OCI-LY7 (cell line): ENCODE measurements at regions not wholly inside any gene's neighbourhood (a gene's known extent, or its start where the extent isn't known, plus 50 kb on each side); places are given as distances from the start of the nearest gene placed in this dataset.

ENCODE experiments used
- BruUV-seq: library from RNA; stranded (reverse); fragments of 400-500 nt; replicated peaks from 2 replicates; lab custom pipeline; 2021; lab: Mats Ljungman, UMichigan
- CTCF ChIA-PET: fragments of 300-600 bp; sonication (Branson Sonifier 250); formaldehyde crosslinking; loops from one replicate; lab custom pipeline; 2022; ENCODE audit warnings: antibody characterized with exemption; ENCODE audit not compliant: unreplicated experiment; lab: Charles Lee
- POLR2A ChIA-PET: fragments of 300-600 bp; sonication (Branson Sonifier 250); formaldehyde crosslinking; loops from one replicate; lab custom pipeline; 2022; ENCODE audit warnings: antibody characterized with exemption; lab: Charles Lee
- DNase-seq: peaks from one replicate; pipeline ENCODE4 v3.0.0-alpha.2; 2015; ENCODE audit warnings: low spot score
- H2AFZ ChIP-seq: fragments of 200-600 bp; sonication (generic), shearing (Covaris generic); 2 replicates; pipeline ENCODE4 v1.6.1; 2014; ENCODE audit warnings: mild to moderate bottlenecking, antibody characterized with exemption, low read length, moderate library complexity
- H3K27ac ChIP-seq: fragments of 200-600 bp; sonication (generic); 2 replicates; pipeline ENCODE4 v1.5.1; 2014; ENCODE audit warnings: mixed run types, low read depth, mild to moderate bottlenecking, moderate library complexity, low read length, inconsistent platforms; ENCODE audit not compliant: poor library complexity, severe bottlenecking
- H3K36me3 ChIP-seq: fragments of 200-600 bp; sonication (generic); 2 replicates; pipeline ENCODE4 v1.6.1; 2014; ENCODE audit warnings: mild to moderate bottlenecking, antibody characterized with exemption, low read length, moderate library complexity, mixed read lengths; ENCODE audit not compliant: insufficient read depth
- H3K4me1 ChIP-seq: fragments of 200-600 bp; sonication (generic); 2 replicates; pipeline ENCODE4 v1.5.1; 2014; ENCODE audit warnings: mild to moderate bottlenecking, low read length; ENCODE audit not compliant: insufficient read depth, poor library complexity, severe bottlenecking
- H3K4me2 ChIP-seq: fragments of 200-600 bp; sonication (generic); 2 replicates; pipeline ENCODE4 v1.6.1; 2014; ENCODE audit warnings: mild to moderate bottlenecking, low read length
- H3K4me3 ChIP-seq: fragments of 200-600 bp; sonication (generic); 2 replicates; pipeline ENCODE4 v1.5.1; 2014; ENCODE audit warnings: mild to moderate bottlenecking, low read depth, low read length; ENCODE audit not compliant: poor library complexity, severe bottlenecking
- H3K79me2 ChIP-seq: fragments of 200-600 bp; sonication (generic); 2 replicates; pipeline ENCODE4 v1.6.1; 2016; ENCODE audit warnings: low read depth, mild to moderate bottlenecking, low read length, moderate library complexity, mixed read lengths; ENCODE audit not compliant: insufficient read depth
- H3K9me2 ChIP-seq: fragments of 200-600 bp; sonication (generic); 2 replicates; pipeline ENCODE4 v1.6.1; 2016; ENCODE audit warnings: mild to moderate bottlenecking, low read length, mixed read lengths; ENCODE audit not compliant: insufficient read depth
- H3K9me3 ChIP-seq: fragments of 200-600 bp; sonication (generic); 2 replicates; pipeline ENCODE4 v1.6.1; 2014; ENCODE audit warnings: mild to moderate bottlenecking, mixed run types, low read length, mixed read lengths
- H4K20me1 ChIP-seq: fragments of 200-600 bp; sonication (generic); 2 replicates; pipeline ENCODE4 v1.6.1; 2014; ENCODE audit warnings: mild to moderate bottlenecking, antibody characterized with exemption, low read length, moderate library complexity, mixed read lengths; ENCODE audit not compliant: insufficient read depth
- CTCF ChIP-seq: fragments of 200-600 bp; sonication (generic); conservative IDR thresholded peaks from 2 replicates; pipeline ENCODE4 v1.5.1; 2014; ENCODE audit warnings: mild to moderate bottlenecking, antibody characterized with exemption, low read length, moderate library complexity, mixed read lengths
- EZH2phosphoT487 ChIP-seq: fragments of 200-600 bp; sonication (generic); IDR thresholded peaks from 2 replicates; pipeline ENCODE4 v1.6.1; 2018; ENCODE audit warnings: low read depth, borderline replicate concordance, mild to moderate bottlenecking, mixed run types, antibody characterized with exemption, low read length, moderate library complexity, mixed read lengths
- intact Hi-C: fragments of 100-400 bp; cut with micrococcal nuclease; formaldehyde crosslinking; loops from one replicate; pipeline ENCODE4 v1.10.0; 2022; ENCODE audit not compliant: unreplicated experiment

DNA sequence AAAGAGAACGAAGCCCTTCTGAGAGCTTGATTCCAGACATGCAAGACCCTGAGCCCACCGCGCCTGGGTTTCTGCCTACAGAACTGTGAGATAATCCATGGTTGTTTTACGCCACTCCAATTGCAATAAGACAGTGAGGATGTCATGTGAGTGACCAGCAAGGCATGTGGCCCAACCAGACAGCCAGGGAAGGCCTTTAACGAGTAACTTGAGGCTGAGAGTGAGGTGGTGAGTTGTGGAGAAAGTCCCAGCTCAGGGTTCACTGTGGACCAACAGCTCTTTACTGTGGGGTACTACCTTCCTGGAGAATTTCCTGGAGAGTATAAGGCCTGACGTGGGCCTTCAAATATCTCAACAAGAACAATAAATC, 153.9 kb downstream of the ETS2 start:
- Histone ChIP-seq H3K4me2 (no peak overlapping the region), H2AFZ (no peak overlapping the region), H3K27ac (no peak overlapping the region), H3K9me3 (no peaks in the 10 kb centered on the region), H3K79me2 (no peaks in the 10 kb centered on the region), H3K36me3 (no peaks in the 10 kb centered on the region), H3K4me3 (no peak overlapping the region), H3K9me2 (no peaks in the 10 kb centered on the region), H4K20me1 (no peaks in the 10 kb centered on the region), H3K4me1 (no peaks in the 10 kb centered on the region)
- no peak for TF ChIP-seq EZH2phosphoT487
- no peak for TF ChIP-seq CTCF
- no TSS peak for BruUV-seq
- no peak for DNase-seq
- CTCF ChIA-PET, result no interaction called here
- POLR2A ChIA-PET, result no interaction called here
- intact Hi-C loops, result no loop called here

DNA sequence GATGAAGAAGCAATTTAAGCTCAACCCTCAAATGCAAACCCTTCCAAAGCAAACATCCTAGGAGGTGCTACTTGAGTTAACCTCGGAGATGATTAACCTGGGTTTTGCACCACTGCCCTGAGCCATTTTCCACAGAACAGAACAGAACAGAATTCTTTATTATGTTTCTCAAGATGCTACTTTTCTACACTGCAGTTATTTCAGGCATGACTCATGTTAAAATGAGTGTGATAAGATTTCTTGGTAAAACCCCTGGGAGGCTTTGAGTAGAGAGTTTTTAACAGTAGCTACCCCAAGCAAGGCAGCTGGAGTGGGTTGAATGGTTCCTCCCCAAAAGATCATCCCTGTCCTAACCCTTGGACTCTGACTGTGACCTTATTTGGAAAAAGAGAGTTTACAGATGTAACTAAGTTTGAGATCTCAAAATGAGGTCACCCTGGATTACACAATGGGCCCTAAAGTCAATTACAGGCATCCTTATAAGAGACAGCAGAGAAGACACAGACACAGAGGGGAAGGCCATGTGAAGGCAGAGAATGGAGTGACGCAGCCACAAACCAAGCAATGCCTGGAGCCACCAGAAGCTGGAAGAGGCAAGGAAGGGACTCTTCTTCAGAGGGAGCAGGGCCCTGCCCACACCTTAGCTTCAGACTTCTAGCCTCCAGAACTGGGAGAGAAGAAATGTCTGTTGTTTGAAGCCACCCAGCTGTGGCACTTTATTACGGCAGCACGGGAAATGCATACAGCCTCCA, 153.4 kb downstream of the ETS2 start:
- no peak overlapping the region for H3K4me3 ChIP-seq
- H4K20me1 ChIP-seq, result no peaks in the 10 kb centered on the region
- H3K9me2 ChIP-seq, result no peaks in the 10 kb centered on the region
- DNase-seq, result no peak
- H2AFZ ChIP-seq, result no peak overlapping the region
- H3K4me2 ChIP-seq, result no peak overlapping the region
- no TSS peak for BruUV-seq
- H3K36me3 ChIP-seq, result no peaks in the 10 kb centered on the region
- no peaks in the 10 kb centered on the region for H3K79me2 ChIP-seq
- TF ChIP-seq EZH2phosphoT487 (no peak), CTCF (no peak)
- intact Hi-C loops, result no loop called here
- ChIA-PET POLR2A (no interaction called here), CTCF (no interaction called here)
- no peaks in the 10 kb centered on the region for H3K4me1 ChIP-seq
- H3K27ac ChIP-seq, result no peak overlapping the region
- H3K9me3 ChIP-seq, result no peaks in the 10 kb centered on the region

- BruUV-seq, result no TSS peak
- intact Hi-C loops, result no loop called here
- CTCF ChIA-PET, result no interaction called here
- no peak overlapping the region for H3K4me2 ChIP-seq
- POLR2A ChIA-PET, result interaction anchor here (1.2 kb wide), 1 partner anchor 11 kb away, joined by 4 read pairs; no protein-coding TSS in a partner anchor
- H3K9me3 ChIP-seq, result no peaks in the 10 kb centered on the region
- H3K27ac ChIP-seq, result no peak overlapping the region
- no peak for DNase-seq
- no peak overlapping the region for H2AFZ ChIP-seq
- H3K9me2 ChIP-seq, result no peaks in the 10 kb centered on the region
- H3K4me3 ChIP-seq, result no peak overlapping the region
- H3K36me3 ChIP-seq, result no peaks in the 10 kb centered on the region
- H3K79me2 ChIP-seq, result no peaks in the 10 kb centered on the region
- H4K20me1 ChIP-seq, result no peaks in the 10 kb centered on the region
- TF ChIP-seq EZH2phosphoT487 (no peak), CTCF (no peak)
- H3K4me1 ChIP-seq, result no peaks in the 10 kb centered on the region
Measured at GRCh38 chr21:38958323-38958705, 152.6 kb downstream of the ETS2 start.
